Fibroblast of villous mesenchyme (primary cell): ENCODE measurements at regions not wholly inside any gene's neighbourhood (a gene's known extent, or its start where the extent isn't known, plus 50 kb on each side); places are given as distances from the start of the nearest gene placed in this dataset.

ENCODE experiments used
- DNase-seq: peaks from one replicate; pipeline ENCODE4 v3.0.0-alpha.2; 2010; ENCODE audit warnings: low read depth
- H3K4me3 ChIP-seq: 2 replicates; pipeline ENCODE4 v1.5.1; 2011; ENCODE audit warnings: low read depth, mild to moderate bottlenecking, low read length
- CTCF ChIP-seq: IDR thresholded peaks from 2 replicates; pipeline ENCODE4 v1.5.1; 2012; ENCODE audit warnings: low read depth, mild to moderate bottlenecking, low read length; ENCODE audit not compliant: insufficient read depth

- H3K4me3 ChIP-seq, result no peak overlapping the region
- peak; percentile 8 for TF ChIP-seq CTCF
- DNase-seq, result no peak
Observed at GRCh38 chr14:29463727-29464395, 463.8 kb downstream of the PRKD1 start.

- TF ChIP-seq CTCF, result no peak
- no peak overlapping the region for H3K4me3 ChIP-seq
- DNase-seq, result peak; percentile 26
Observed at GRCh38 chr14:29465095-29465494, 462.6 kb downstream of the PRKD1 start.

- DNase-seq, result peak; percentile 18
- no peak overlapping the region for H3K4me3 ChIP-seq
- no peak for TF ChIP-seq CTCF
Observed at GRCh38 chr14:29475641-29476040, 452.0 kb downstream of the PRKD1 start.

GRCh38 chr14:29486132-29486531, 441.5 kb downstream of the PRKD1 start:
- TF ChIP-seq CTCF, result no peak
- H3K4me3 ChIP-seq, result no peak overlapping the region
- no peak for DNase-seq

GRCh38 chr14:29489911-29490425, 437.7 kb downstream of the PRKD1 start:
- TF ChIP-seq CTCF, result no peak
- no peak overlapping the region for H3K4me3 ChIP-seq
- no peak for DNase-seq

GRCh38 chr14:29493849-29494248, 433.8 kb downstream of the PRKD1 start:
- H3K4me3 ChIP-seq, result no peak overlapping the region
- no peak for TF ChIP-seq CTCF
- no peak for DNase-seq

- no peak for DNase-seq
- no peak for TF ChIP-seq CTCF
- no peak overlapping the region for H3K4me3 ChIP-seq
Observed at GRCh38 chr14:29494312-29494711, 433.3 kb downstream of the PRKD1 start.
